Fibroblast of lung (primary cell): ENCODE measurements at regions not wholly inside any gene's neighbourhood (a gene's known extent, or its start where the extent isn't known, plus 50 kb on each side); places are given as distances from the start of the nearest gene placed in this dataset.

Experiments
- DNase-seq, 2 donors: peaks; one replicate each; pipeline versions ENCODE4 v3.0.0 to v3.0.0-alpha.2; 2010; ENCODE audit warnings: low read depth in 2 of 2
- H2AFZ ChIP-seq: 2 replicates; pipeline ENCODE4 v1.5.1; 2012; ENCODE audit warnings: low read length, control low read depth, inconsistent platforms
- H3K27ac ChIP-seq: 2 replicates; pipeline ENCODE4 v1.5.1; 2011; ENCODE audit warnings: low read length, control low read depth; ENCODE audit not compliant: insufficient read depth
- H3K27me3 ChIP-seq: 2 replicates; pipeline ENCODE4 v1.5.1; 2011; ENCODE audit warnings: mild to moderate bottlenecking, low read length; ENCODE audit not compliant: control insufficient read depth, insufficient read depth
- H3K36me3 ChIP-seq: 2 replicates; pipeline ENCODE4 v1.5.1; 2011; ENCODE audit warnings: low read length; ENCODE audit not compliant: control insufficient read depth, insufficient read depth
- H3K4me1 ChIP-seq: 2 replicates; pipeline ENCODE4 v1.5.1; 2011; ENCODE audit warnings: low read length; ENCODE audit not compliant: control insufficient read depth, insufficient read depth; ENCODE audit errors: extremely low read depth
- H3K4me2 ChIP-seq: 2 replicates; pipeline ENCODE4 v1.5.1; 2011; ENCODE audit warnings: low read length, control low read depth; ENCODE audit not compliant: insufficient read depth; ENCODE audit errors: extremely low read depth
- H3K4me3 ChIP-seq, 4 experiments: fragments of 200-600 bp in 1 of 4; sonication (generic) in 1 of 4; replicated peaks in 1 of 4; 2 replicates each; pipeline ENCODE4 v1.5.1; 2011 to 2016; ENCODE audit warnings: low read length in 4 of 4, low read depth in 3 of 4, mild to moderate bottlenecking in 3 of 4, control low read depth in 2 of 4, inconsistent platforms in 1 of 4, mixed read lengths in 1 of 4; ENCODE audit not compliant: insufficient read depth in 1 of 4; ENCODE audit errors: control extremely low read depth in 1 of 4
- H3K79me2 ChIP-seq: 2 replicates; pipeline ENCODE4 v1.5.1; 2012; ENCODE audit warnings: mild to moderate bottlenecking, low read length, inconsistent platforms; ENCODE audit not compliant: control insufficient read depth, insufficient read depth
- H3K9ac ChIP-seq: 2 replicates; pipeline ENCODE4 v1.5.1; 2011; ENCODE audit warnings: mild to moderate bottlenecking, low read length, control low read depth; ENCODE audit not compliant: insufficient read depth
- H3K9me3 ChIP-seq: 2 replicates; pipeline ENCODE4 v1.5.1; 2012; ENCODE audit warnings: low read depth, low read length; ENCODE audit not compliant: control insufficient read depth, insufficient read depth
- H4K20me1 ChIP-seq: 2 replicates; pipeline ENCODE4 v1.5.1; 2011; ENCODE audit warnings: low read length; ENCODE audit not compliant: control insufficient read depth, insufficient read depth; ENCODE audit errors: extremely low read depth
- EZH2 ChIP-seq: IDR thresholded peaks from 2 replicates; pipeline ENCODE4 v1.5.1; 2012; ENCODE audit warnings: low read length, control low read depth, mild to moderate bottlenecking; ENCODE audit errors: missing control alignments
- TF ChIP-seq, protein P1 (sequence below), 2 donors: IDR thresholded peaks in 1 of 2; conservative IDR thresholded peaks in 1 of 2; 1 replicate in 1 of 2; 2 replicates in 1 of 2; pipeline ENCODE4 v1.5.1; 2011 to 2012; ENCODE audit warnings: low read length in 2 of 2, control low read depth in 1 of 2, inconsistent platforms in 1 of 2, low read depth in 1 of 2, mild to moderate bottlenecking in 1 of 2

DNA sequence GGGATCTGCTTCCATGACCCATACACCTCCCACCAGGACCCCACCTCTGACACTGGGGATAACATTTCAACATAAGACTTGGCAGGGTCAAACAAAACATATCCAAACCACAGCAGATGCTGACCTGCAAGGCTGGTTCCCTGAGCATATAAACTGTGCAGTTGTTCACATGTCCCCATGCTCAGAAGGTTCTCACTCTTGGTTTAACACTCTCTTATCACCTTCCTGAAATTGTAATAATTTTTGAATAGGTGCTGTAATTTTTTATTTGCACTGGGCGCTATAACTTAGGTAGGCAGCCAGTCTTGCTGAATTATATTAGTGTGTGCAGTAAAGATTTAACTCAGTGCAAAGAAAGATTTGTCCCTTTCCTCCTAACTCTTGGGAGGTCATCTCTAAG, 824.8 kb upstream of the SOX9 start:
- no peaks in the 10 kb centered on the region for H4K20me1 ChIP-seq
- H3K36me3 ChIP-seq: no peaks in the 10 kb centered on the region
- no peak for TF ChIP-seq EZH2
- H3K4me3 ChIP-seq: no peak overlapping the region
- no peak overlapping the region for H3K27ac ChIP-seq
- no peaks in the 10 kb centered on the region for H3K27me3 ChIP-seq
- no peak for DNase-seq
- no peak overlapping the region for H3K4me2 ChIP-seq
- no peaks in the 10 kb centered on the region for H3K79me2 ChIP-seq
- H3K9ac ChIP-seq: no peak overlapping the region
- no peak overlapping the region for H2AFZ ChIP-seq
- no peaks in the 10 kb centered on the region for H3K4me1 ChIP-seq
- no peaks in the 10 kb centered on the region for H3K9me3 ChIP-seq

DNA sequence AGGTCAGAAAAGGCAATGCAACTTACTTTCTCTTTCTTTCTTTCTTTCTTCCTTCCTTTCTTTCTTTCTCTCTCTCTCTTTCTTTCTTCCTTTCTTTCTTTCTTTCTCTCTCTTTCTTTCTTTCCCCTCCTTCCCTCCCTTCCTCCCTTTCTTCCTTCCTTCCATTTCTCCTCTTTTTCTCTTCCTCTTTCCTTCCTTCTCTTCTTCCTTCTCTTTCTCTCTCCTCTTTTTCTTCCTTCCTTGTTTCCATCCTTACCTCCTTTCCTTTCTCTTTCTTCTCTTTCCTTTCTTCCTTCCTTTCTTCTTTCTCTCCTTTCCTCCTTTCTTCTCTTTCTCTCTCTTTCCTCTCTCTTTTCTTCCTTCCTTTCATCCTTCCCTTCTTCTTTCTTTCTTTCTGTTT, 819.8 kb upstream of the SOX9 start:
- Histone ChIP-seq H3K4me1 (no peaks in the 10 kb centered on the region), H3K9ac (no peak overlapping the region), H3K36me3 (no peaks in the 10 kb centered on the region), H2AFZ (no peak overlapping the region), H4K20me1 (no peaks in the 10 kb centered on the region), H3K9me3 (no peaks in the 10 kb centered on the region), H3K4me3 (no peak overlapping the region), H3K27ac (no peak overlapping the region), H3K4me2 (no peak overlapping the region), H3K27me3 (no peaks in the 10 kb centered on the region), H3K79me2 (no peaks in the 10 kb centered on the region)
- no peak for DNase-seq
- no peak for TF ChIP-seq EZH2
- TF ChIP-seq, protein P1, sequence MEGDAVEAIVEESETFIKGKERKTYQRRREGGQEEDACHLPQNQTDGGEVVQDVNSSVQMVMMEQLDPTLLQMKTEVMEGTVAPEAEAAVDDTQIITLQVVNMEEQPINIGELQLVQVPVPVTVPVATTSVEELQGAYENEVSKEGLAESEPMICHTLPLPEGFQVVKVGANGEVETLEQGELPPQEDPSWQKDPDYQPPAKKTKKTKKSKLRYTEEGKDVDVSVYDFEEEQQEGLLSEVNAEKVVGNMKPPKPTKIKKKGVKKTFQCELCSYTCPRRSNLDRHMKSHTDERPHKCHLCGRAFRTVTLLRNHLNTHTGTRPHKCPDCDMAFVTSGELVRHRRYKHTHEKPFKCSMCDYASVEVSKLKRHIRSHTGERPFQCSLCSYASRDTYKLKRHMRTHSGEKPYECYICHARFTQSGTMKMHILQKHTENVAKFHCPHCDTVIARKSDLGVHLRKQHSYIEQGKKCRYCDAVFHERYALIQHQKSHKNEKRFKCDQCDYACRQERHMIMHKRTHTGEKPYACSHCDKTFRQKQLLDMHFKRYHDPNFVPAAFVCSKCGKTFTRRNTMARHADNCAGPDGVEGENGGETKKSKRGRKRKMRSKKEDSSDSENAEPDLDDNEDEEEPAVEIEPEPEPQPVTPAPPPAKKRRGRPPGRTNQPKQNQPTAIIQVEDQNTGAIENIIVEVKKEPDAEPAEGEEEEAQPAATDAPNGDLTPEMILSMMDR (conservative IDR thresholded peaks at IDR 0.05 in 1 of 2, IDR thresholded peaks at IDR 0.05 in 1 of 2; ENCODE audit: low read depth in 1 of 2, low read length in 2 of 2): no peak

DNA sequence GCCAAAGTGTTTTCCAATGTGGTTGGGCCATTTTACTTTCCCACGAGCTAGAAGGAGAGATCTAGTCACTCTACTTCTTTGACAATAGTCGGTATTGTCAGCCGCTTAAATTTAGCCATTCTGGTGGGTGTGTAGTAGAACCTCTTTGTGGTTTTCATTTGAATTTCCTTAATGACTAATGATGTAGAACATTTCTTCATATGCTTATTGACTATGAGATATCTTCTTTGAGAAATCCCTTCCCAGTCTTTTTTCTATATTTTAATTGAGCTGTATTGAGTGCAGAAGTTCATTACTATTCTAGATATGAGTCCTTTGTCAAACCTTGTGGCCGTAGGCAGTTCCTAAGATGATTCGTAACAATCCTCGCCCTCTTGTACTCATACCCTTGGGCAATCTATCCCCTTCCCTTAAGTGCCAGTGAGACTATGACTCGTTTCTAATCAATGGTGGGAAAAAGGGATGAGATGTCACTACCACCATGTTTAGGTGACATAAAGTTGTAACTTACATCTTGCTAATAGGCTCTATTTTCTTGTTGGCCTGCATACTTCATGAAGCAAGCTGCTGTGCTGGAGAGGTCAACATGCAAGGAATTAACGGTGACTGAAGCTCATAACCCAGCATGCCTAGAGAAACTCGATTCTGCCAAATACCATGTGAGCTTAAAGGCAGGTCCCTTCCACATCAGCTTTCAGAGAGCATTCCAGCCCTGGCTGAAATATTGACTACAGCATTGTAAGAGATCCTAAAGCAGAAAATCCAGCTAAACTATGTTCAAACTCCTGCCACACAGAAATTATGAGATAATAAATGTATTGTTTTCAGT, 817.9 kb upstream of the SOX9 start:
- H2AFZ ChIP-seq: no peak overlapping the region
- H3K9ac ChIP-seq: no peak overlapping the region
- no peaks in the 10 kb centered on the region for H4K20me1 ChIP-seq
- H3K79me2 ChIP-seq: no peaks in the 10 kb centered on the region
- no peak overlapping the region for H3K4me3 ChIP-seq
- no peak for DNase-seq
- no peak overlapping the region for H3K27ac ChIP-seq
- no peaks in the 10 kb centered on the region for H3K36me3 ChIP-seq
- H3K27me3 ChIP-seq: no peaks in the 10 kb centered on the region
- no peaks in the 10 kb centered on the region for H3K4me1 ChIP-seq
- TF ChIP-seq EZH2: no peak
- TF ChIP-seq, protein P1 (conservative IDR thresholded peaks at IDR 0.05 in 1 of 2, IDR thresholded peaks at IDR 0.05 in 1 of 2; ENCODE audit: low read depth in 1 of 2, low read length in 2 of 2): no peak
- H3K9me3 ChIP-seq: no peaks in the 10 kb centered on the region
- H3K4me2 ChIP-seq: no peak overlapping the region
